ENCODE measurements at regions not wholly inside any gene's neighbourhood (a gene's known extent, or its start where the extent isn't known, plus 50 kb on each side); places are given as distances from the start of the nearest gene placed in this dataset.

- no peaks in the 10 kb centered on the region for H4K20me1 ChIP-seq (ENCODE audit: insufficient read depth, low read length)
- Mint-ChIP-seq H3K36me3 (no peaks in the 10 kb centered on the region), H3K4me1 (no peaks in the 10 kb centered on the region), H3K9me3 (peaks cover 0 to 21% (median 12%) of the 10 kb centered on the region in 7 donors), H3K4me3 (no peak overlapping the region), H3K27me3 (ENCODE audit: low read depth in 3 of 3) (no peaks in the 10 kb centered on the region), H3K27ac (no peak overlapping the region)
- H3K9me3 ChIP-seq (replicated peaks in 1 of 2; ENCODE audit: control insufficient read depth in 1 of 2, insufficient read depth in 1 of 2, low read length in 2 of 2): peaks cover 6 to 12% of the 10 kb centered on the region in 2 donors
- intact Hi-C loops (cut with micrococcal nuclease): no loop called here
- H3K27ac ChIP-seq (ENCODE audit: low read depth in 1 of 2, low read length in 2 of 2): no peak overlapping the region
- H3K79me2 ChIP-seq (ENCODE audit: insufficient read depth, low read length): no peaks in the 10 kb centered on the region
- no CpG with 5 or more reads among the region's 4 CpGs for WGBS (ENCODE audit: insufficient coverage)
- no peak overlapping the region for H2AFZ ChIP-seq (ENCODE audit: insufficient read depth, low read depth, low read length, poor library complexity, severe bottlenecking)
- no peak for TF ChIP-seq CTCF (IDR thresholded peaks at IDR 0.05)
- no peak overlapping the region for H3K4me2 ChIP-seq (replicated peaks; ENCODE audit: extremely low read depth, low read length, poor library complexity, severe bottlenecking)
- H3K27me3 ChIP-seq (ENCODE audit: control insufficient read depth in 2 of 2, insufficient read depth in 2 of 2, low read length in 2 of 2): no peaks in the 10 kb centered on the region
- H3K9ac ChIP-seq (ENCODE audit: insufficient read depth, low read length, poor library complexity, severe bottlenecking): no peak overlapping the region
- DNase-seq: no peak
- H3K4me3 ChIP-seq (replicated peaks in 1 of 3; ENCODE audit: low read depth in 2 of 3, low read length in 3 of 3): no peak overlapping the region
- no peaks in the 10 kb centered on the region for H3K36me3 ChIP-seq (replicated peaks in 1 of 2; ENCODE audit: control insufficient read depth in 1 of 2, insufficient read depth in 2 of 2, low read length in 2 of 2)
- H3K4me1 ChIP-seq (ENCODE audit: control insufficient read depth in 1 of 2, insufficient read depth in 2 of 2, low read length in 2 of 2): no peaks in the 10 kb centered on the region
Observed at GRCh38 chr12:97182769-97183168, 275.7 kb downstream of the NEDD1 start.

GRCh38 chr12:97184127-97184773, 277.2 kb downstream of the NEDD1 start:
- Histone ChIP-seq H3K27me3 (ENCODE audit: control insufficient read depth in 2 of 2, insufficient read depth in 2 of 2, low read length in 2 of 2) (no peaks in the 10 kb centered on the region), H3K4me1 (ENCODE audit: control insufficient read depth in 1 of 2, insufficient read depth in 2 of 2, low read length in 2 of 2) (no peaks in the 10 kb centered on the region), H3K79me2 (ENCODE audit: insufficient read depth, low read length) (no peaks in the 10 kb centered on the region), H4K20me1 (ENCODE audit: insufficient read depth, low read length) (no peaks in the 10 kb centered on the region), H3K4me2 (replicated peaks; ENCODE audit: extremely low read depth, low read length, poor library complexity, severe bottlenecking) (no peak overlapping the region), H3K9me3 (replicated peaks in 1 of 2; ENCODE audit: control insufficient read depth in 1 of 2, insufficient read depth in 1 of 2, low read length in 2 of 2) (peaks cover 2 to 12% of the 10 kb centered on the region in 2 donors), H2AFZ (ENCODE audit: insufficient read depth, low read depth, low read length, poor library complexity, severe bottlenecking) (no peak overlapping the region), H3K36me3 (replicated peaks in 1 of 2; ENCODE audit: control insufficient read depth in 1 of 2, insufficient read depth in 2 of 2, low read length in 2 of 2) (no peaks in the 10 kb centered on the region), H3K4me3 (replicated peaks in 1 of 3; ENCODE audit: low read depth in 2 of 3, low read length in 3 of 3) (no peak overlapping the region), H3K27ac (ENCODE audit: low read depth in 1 of 2, low read length in 2 of 2) (no peak overlapping the region), H3K9ac (ENCODE audit: insufficient read depth, low read length, poor library complexity, severe bottlenecking) (no peak overlapping the region)
- 100% methylated on average over 1 of the region's 3 CpGs for WGBS (ENCODE audit: insufficient coverage)
- Mint-ChIP-seq H3K27ac (no peak overlapping the region), H3K27me3 (ENCODE audit: low read depth in 3 of 3) (no peaks in the 10 kb centered on the region), H3K4me1 (no peaks in the 10 kb centered on the region), H3K4me3 (no peak overlapping the region), H3K36me3 (no peaks in the 10 kb centered on the region), H3K9me3 (peaks cover 0 to 20% (median 12%) of the 10 kb centered on the region in 7 donors)
- DNase-seq: no peak
- intact Hi-C loops (cut with micrococcal nuclease): no loop called here
- no peak for TF ChIP-seq CTCF (IDR thresholded peaks at IDR 0.05)
